IMR-90 (cell line): ENCODE measurements at regions not wholly inside any gene's neighbourhood (a gene's known extent, or its start where the extent isn't known, plus 50 kb on each side); places are given as distances from the start of the nearest gene placed in this dataset.

ENCODE experiments used
- ATAC-seq: fragments of 200-7000 bp; cut with Tn5 transposase; 2 replicates; pipeline ENCODE4 v1.9.1; 2020; ENCODE audit warnings: low read depth, mild to moderate bottlenecking, moderate library complexity
- BruUV-seq: library from RNA; stranded (reverse); fragments of 400-500 nt; replicated peaks from 2 replicates; lab custom pipeline; 2021; lab: Mats Ljungman, UMichigan
- CTCF ChIA-PET: fragments of 300-600 bp; formaldehyde crosslinking; extraction: SDS; loops from one replicate; lab custom pipeline; 2021; ENCODE audit warnings: antibody characterized with exemption; lab: Yijun Ruan, JAX
- POLR2A ChIA-PET: fragments of 300-600 bp; sonication (Branson Sonifier 250); formaldehyde crosslinking; loops from one replicate; lab custom pipeline; 2022; ENCODE audit warnings: antibody characterized with exemption; ENCODE audit not compliant: unreplicated experiment; lab: Charles Lee
- DNase-seq: peaks from one replicate; pipeline ENCODE4 v3.0.0; 2013
- H2AFZ ChIP-seq: replicated peaks from 2 replicates; pipeline ENCODE3; 2013; ENCODE audit warnings: low read length, mild to moderate bottlenecking; ENCODE audit not compliant: poor library complexity
- H2AK5ac ChIP-seq: 2 replicates; pipeline ENCODE4 v1.6.1; 2013; ENCODE audit warnings: low read depth, low read length, inconsistent platforms
- H2AK9ac ChIP-seq: replicated peaks from 2 replicates; pipeline ENCODE3; 2013; ENCODE audit warnings: mild to moderate bottlenecking, low read depth, low read length, moderate library complexity; ENCODE audit not compliant: poor library complexity
- H2BK120ac ChIP-seq: 2 replicates; pipeline ENCODE4 v1.6.1; 2013; ENCODE audit warnings: low read depth, low read length, inconsistent platforms
- H2BK15ac ChIP-seq: 3 replicates; pipeline ENCODE4 v1.6.1; 2013; ENCODE audit warnings: low read depth, low read length, inconsistent platforms
- H2BK20ac ChIP-seq: 2 replicates; pipeline ENCODE4 v1.6.1; 2013; ENCODE audit warnings: low read depth, mild to moderate bottlenecking, inconsistent platforms, low read length, moderate library complexity
- H2BK5ac ChIP-seq: 2 replicates; pipeline ENCODE4 v1.6.1; 2013; ENCODE audit warnings: mild to moderate bottlenecking, low read depth, low read length, inconsistent platforms; ENCODE audit not compliant: poor library complexity, severe bottlenecking
- H3K14ac ChIP-seq: replicated peaks from 2 replicates; pipeline ENCODE4 v1.6.1; 2013; ENCODE audit warnings: low read depth, low read length, inconsistent platforms
- H3K18ac ChIP-seq: 2 replicates; pipeline ENCODE4 v1.6.1; 2013; ENCODE audit warnings: low read depth, low read length, control low read depth
- H3K23ac ChIP-seq: 2 replicates; pipeline ENCODE4 v1.6.1; 2013; ENCODE audit warnings: low read depth, low read length, inconsistent platforms
- H3K27ac ChIP-seq: 2 replicates; pipeline ENCODE4 v1.5.1; 2013; ENCODE audit warnings: mild to moderate bottlenecking, control low read depth, low read length; ENCODE audit not compliant: insufficient read depth
- H3K27me3 ChIP-seq: 2 replicates; pipeline ENCODE4 v1.6.1; 2013; ENCODE audit warnings: low read length; ENCODE audit not compliant: control insufficient read depth, insufficient read depth
- H3K36me3 ChIP-seq: 2 replicates; pipeline ENCODE4 v1.6.1; 2013; ENCODE audit warnings: low read length, mixed read lengths; ENCODE audit not compliant: control insufficient read depth, insufficient read depth
- H3K4ac ChIP-seq: 2 replicates; pipeline ENCODE4 v1.6.1; 2013; ENCODE audit warnings: low read depth, low read length, inconsistent platforms
- H3K4me1 ChIP-seq: 2 replicates; pipeline ENCODE4 v1.6.1; 2013; ENCODE audit warnings: low read length, mixed read lengths; ENCODE audit not compliant: control insufficient read depth, insufficient read depth
- H3K4me2 ChIP-seq: 2 replicates; pipeline ENCODE4 v1.6.1; 2013; ENCODE audit warnings: low read depth, mild to moderate bottlenecking, control low read depth, low read length, moderate library complexity
- H3K4me3 ChIP-seq: 2 replicates; pipeline ENCODE4 v1.5.1; 2013; ENCODE audit warnings: low read depth, mild to moderate bottlenecking, control low read depth, low read length, moderate library complexity; ENCODE audit not compliant: insufficient read depth
- H3K56ac ChIP-seq: 2 replicates; pipeline ENCODE4 v1.6.1; 2013; ENCODE audit warnings: low read length, inconsistent platforms; ENCODE audit not compliant: insufficient read depth; ENCODE audit errors: extremely low read depth
- H3K79me1 ChIP-seq, 2 experiments: 2 replicates each; pipeline ENCODE4 v1.6.1; 2013; ENCODE audit warnings: low read length in 2 of 2, inconsistent platforms in 1 of 2, low read depth in 1 of 2
- H3K9ac ChIP-seq: 2 replicates; pipeline ENCODE4 v1.6.1; 2013; ENCODE audit warnings: low read depth, low read length, control low read depth
- H3K9me1 ChIP-seq: 2 replicates; pipeline ENCODE4 v1.6.1; 2013; ENCODE audit warnings: low read length, inconsistent platforms; ENCODE audit not compliant: insufficient read depth
- H3K9me3 ChIP-seq: 2 replicates; pipeline ENCODE4 v1.6.1; 2013; ENCODE audit warnings: low read length; ENCODE audit not compliant: control insufficient read depth, insufficient read depth
- H4K20me1 ChIP-seq: 2 replicates; pipeline ENCODE4 v1.6.1; 2013; ENCODE audit warnings: low read length, inconsistent platforms; ENCODE audit not compliant: insufficient read depth
- H4K5ac ChIP-seq: 2 replicates; pipeline ENCODE4 v1.6.1; 2013; ENCODE audit warnings: mild to moderate bottlenecking, low read depth, low read length, control low read depth
- H4K8ac ChIP-seq, 2 experiments: 2 replicates each; pipeline ENCODE4 v1.6.1; 2013; ENCODE audit warnings: low read depth in 2 of 2, low read length in 2 of 2, control low read depth in 1 of 2, inconsistent platforms in 1 of 2
- H4K91ac ChIP-seq: 2 replicates; pipeline ENCODE4 v1.6.1; 2013; ENCODE audit warnings: low read depth, low read length, inconsistent platforms; ENCODE audit not compliant: insufficient read depth
- BHLHE40 ChIP-seq: fragments of 150-350 bp; IDR thresholded peaks from 2 replicates; pipeline ENCODE4 v1.6.1; 2016; ENCODE audit warnings: mild to moderate bottlenecking, low read depth, low read length
- CEBPB ChIP-seq: IDR thresholded peaks from 2 replicates; pipeline ENCODE4 v1.6.1; 2012; ENCODE audit warnings: low read depth, low read length, improper control_type of control experiment
- CHD1 ChIP-seq: IDR thresholded peaks from 2 replicates; pipeline ENCODE4 v1.6.1; 2012; ENCODE audit warnings: low read depth, low read length, improper control_type of control experiment
- MAFK ChIP-seq: IDR thresholded peaks from 2 replicates; pipeline ENCODE4 v1.6.1; 2012; ENCODE audit warnings: low read depth, low read length, improper control_type of control experiment
- MAZ ChIP-seq: IDR thresholded peaks from 2 replicates; pipeline ENCODE4 v1.6.1; 2012; ENCODE audit warnings: low read depth, mild to moderate bottlenecking, low read length, improper control_type of control experiment, moderate library complexity, borderline replicate concordance
- MXI1 ChIP-seq: IDR thresholded peaks from 2 replicates; pipeline ENCODE4 v1.6.1; 2012; ENCODE audit warnings: low read depth, mild to moderate bottlenecking, low read length, moderate library complexity, borderline replicate concordance
- NFE2L2 ChIP-seq: fragments of 150-350 bp; IDR thresholded peaks from 2 replicates; pipeline ENCODE4 v1.6.1; 2016; ENCODE audit warnings: low read depth, mild to moderate bottlenecking, low read length
- POLR2A ChIP-seq: IDR thresholded peaks from 2 replicates; pipeline ENCODE4 v1.6.1; 2012; ENCODE audit warnings: mild to moderate bottlenecking, low read depth, low read length
- RAD21 ChIP-seq: IDR thresholded peaks from 2 replicates; pipeline ENCODE4 v1.6.1; 2012; ENCODE audit warnings: low read length, improper control_type of control experiment
- RCOR1 ChIP-seq: IDR thresholded peaks from 2 replicates; pipeline ENCODE4 v1.6.1; 2012; ENCODE audit warnings: mild to moderate bottlenecking, low read length, improper control_type of control experiment; ENCODE audit not compliant: insufficient replicate concordance
- RFX5 ChIP-seq: IDR thresholded peaks from 2 replicates; pipeline ENCODE4 v1.8.0; 2012; ENCODE audit warnings: low read depth, mild to moderate bottlenecking, low read length, moderate library complexity
- SMC3 ChIP-seq: fragments of 150-350 bp; IDR thresholded peaks from 2 replicates; pipeline ENCODE4 v1.6.1; 2016; ENCODE audit warnings: low read depth, mild to moderate bottlenecking, antibody characterized with exemption, low read length, moderate library complexity
- USF2 ChIP-seq: fragments of 150-350 bp; IDR thresholded peaks from 2 replicates; pipeline ENCODE4 v1.6.1; 2017; ENCODE audit warnings: mild to moderate bottlenecking, antibody characterized with exemption, low read length, low read depth
- WGBS, 2 experiments: methylation state at CpG; one replicate each; pipeline versions ENCODE4 v1.1.5 to v1.1.7; 2013; ENCODE audit warnings: missing lambda C conversion rate in 2 of 2; ENCODE audit not compliant: insufficient read length in 1 of 2; ENCODE audit errors: extremely low coverage in 2 of 2; 5-methylcytosine and 5-hydroxymethylcytosine counted together
- dilution Hi-C: fragments of 300-500 bp; cut with HindIII; formaldehyde crosslinking; loops from one replicate; pipeline ENCODE4 v1.14.3; 2018; ENCODE audit warnings: low sequenced_read_pairs; ENCODE audit not compliant: unreplicated experiment
- in situ Hi-C: fragments of 300-500 bp; cut with MboI; formaldehyde crosslinking; loops from 3 replicates; pipeline ENCODE4 v1.14.3; 2019; ENCODE audit warnings: low sequenced_read_pairs, inconsistent platforms, mixed read lengths
- intact Hi-C: fragments of 100-400 bp; cut with micrococcal nuclease; formaldehyde crosslinking; loops from 2 replicates; pipeline ENCODE4 v1.10.0; 2022
- TF ChIP-seq, protein P1 (sequence below): conservative IDR thresholded peaks from 2 replicates; pipeline ENCODE4 v1.5.1; 2012; ENCODE audit warnings: mild to moderate bottlenecking, low read depth, low read length, improper control_type of control experiment
- TF ChIP-seq, protein P2 (sequence below): fragments of 150-350 bp; IDR thresholded peaks from 2 replicates; pipeline ENCODE4 v1.6.1; 2016; ENCODE audit warnings: low read depth, mild to moderate bottlenecking, low read length, moderate library complexity, borderline replicate concordance

- no peaks in the 10 kb centered on the region for H3K4me1 ChIP-seq
- DNase-seq (no peak), ATAC-seq (no peak)
- in situ Hi-C loops (no loop called here), intact Hi-C loops (no loop called here), dilution Hi-C loops (no loop called here)
- H3K27ac ChIP-seq = no peak overlapping the region
- H3K4me3 ChIP-seq = no peak overlapping the region
- no peak overlapping the region for H3K18ac ChIP-seq
- H3K23ac ChIP-seq = no peak overlapping the region
- no peaks in the 10 kb centered on the region for H3K9me1 ChIP-seq
- CTCF ChIA-PET = no interaction called here
- H3K9ac ChIP-seq = no peak overlapping the region
- no peak for TF ChIP-seq SMC3
- TF ChIP-seq USF2 = no peak
- TF ChIP-seq MAZ = no peak
- TF ChIP-seq MXI1 = no peak
- TF ChIP-seq POLR2A = no peak
- TF ChIP-seq NFE2L2 = no peak
- TF ChIP-seq, protein P1, sequence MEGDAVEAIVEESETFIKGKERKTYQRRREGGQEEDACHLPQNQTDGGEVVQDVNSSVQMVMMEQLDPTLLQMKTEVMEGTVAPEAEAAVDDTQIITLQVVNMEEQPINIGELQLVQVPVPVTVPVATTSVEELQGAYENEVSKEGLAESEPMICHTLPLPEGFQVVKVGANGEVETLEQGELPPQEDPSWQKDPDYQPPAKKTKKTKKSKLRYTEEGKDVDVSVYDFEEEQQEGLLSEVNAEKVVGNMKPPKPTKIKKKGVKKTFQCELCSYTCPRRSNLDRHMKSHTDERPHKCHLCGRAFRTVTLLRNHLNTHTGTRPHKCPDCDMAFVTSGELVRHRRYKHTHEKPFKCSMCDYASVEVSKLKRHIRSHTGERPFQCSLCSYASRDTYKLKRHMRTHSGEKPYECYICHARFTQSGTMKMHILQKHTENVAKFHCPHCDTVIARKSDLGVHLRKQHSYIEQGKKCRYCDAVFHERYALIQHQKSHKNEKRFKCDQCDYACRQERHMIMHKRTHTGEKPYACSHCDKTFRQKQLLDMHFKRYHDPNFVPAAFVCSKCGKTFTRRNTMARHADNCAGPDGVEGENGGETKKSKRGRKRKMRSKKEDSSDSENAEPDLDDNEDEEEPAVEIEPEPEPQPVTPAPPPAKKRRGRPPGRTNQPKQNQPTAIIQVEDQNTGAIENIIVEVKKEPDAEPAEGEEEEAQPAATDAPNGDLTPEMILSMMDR = no peak
- TF ChIP-seq RCOR1 = no peak
- no peak for TF ChIP-seq RAD21
- TF ChIP-seq, protein P2, sequence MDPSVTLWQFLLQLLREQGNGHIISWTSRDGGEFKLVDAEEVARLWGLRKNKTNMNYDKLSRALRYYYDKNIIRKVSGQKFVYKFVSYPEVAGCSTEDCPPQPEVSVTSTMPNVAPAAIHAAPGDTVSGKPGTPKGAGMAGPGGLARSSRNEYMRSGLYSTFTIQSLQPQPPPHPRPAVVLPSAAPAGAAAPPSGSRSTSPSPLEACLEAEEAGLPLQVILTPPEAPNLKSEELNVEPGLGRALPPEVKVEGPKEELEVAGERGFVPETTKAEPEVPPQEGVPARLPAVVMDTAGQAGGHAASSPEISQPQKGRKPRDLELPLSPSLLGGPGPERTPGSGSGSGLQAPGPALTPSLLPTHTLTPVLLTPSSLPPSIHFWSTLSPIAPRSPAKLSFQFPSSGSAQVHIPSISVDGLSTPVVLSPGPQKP = no peak
- TF ChIP-seq RFX5 = no peak
- no peak for TF ChIP-seq CEBPB
- no peak for TF ChIP-seq BHLHE40
- no peak for TF ChIP-seq MAFK
- TF ChIP-seq CHD1 = no peak
- no peak overlapping the region for H4K8ac ChIP-seq
- H2BK5ac ChIP-seq = no peak overlapping the region
- H2AK5ac ChIP-seq = no peak overlapping the region
- no peak overlapping the region for H2BK15ac ChIP-seq
- H3K27me3 ChIP-seq = no peaks in the 10 kb centered on the region
- H4K20me1 ChIP-seq = no peaks in the 10 kb centered on the region
- H3K9me3 ChIP-seq = peaks cover 5% of the 10 kb centered on the region
- H2AK9ac ChIP-seq = no peak overlapping the region
- no peak overlapping the region for H2AFZ ChIP-seq
- H2BK120ac ChIP-seq = no peak overlapping the region
- no peaks in the 10 kb centered on the region for H3K36me3 ChIP-seq
- H4K5ac ChIP-seq = no peak overlapping the region
- H3K79me1 ChIP-seq = no peaks in the 10 kb centered on the region
- no peak overlapping the region for H3K14ac ChIP-seq
- H4K91ac ChIP-seq = no peak overlapping the region
- H3K4ac ChIP-seq = no peak overlapping the region
- H3K4me2 ChIP-seq = no peak overlapping the region
- WGBS, 2 experiments = no CpG with 5 or more reads among the region's 3 CpGs
- no TSS peak for BruUV-seq
- POLR2A ChIA-PET = no interaction called here
- H2BK20ac ChIP-seq = no peak overlapping the region
- H3K56ac ChIP-seq = no peak overlapping the region
Observed at GRCh38 chr16:52617591-52617990, 70.6 kb upstream of the TOX3 start.
